GM23338 (cell line): ENCODE measurements at regions not wholly inside any gene's neighbourhood (a gene's known extent, or its start where the extent isn't known, plus 50 kb on each side); places are given as distances from the start of the nearest gene placed in this dataset.

Experiments
- ATAC-seq: fragments of 200-7000 bp; cut with Tn5 transposase; 3 replicates; pipeline ENCODE4 v1.9.1; 2020
- DNase-seq: peaks from one replicate; pipeline ENCODE4 v3.0.0-alpha.2; 2015; ENCODE audit warnings: low spot score
- H2AFZ ChIP-seq: fragments of 200-600 bp; sonication (generic); 2 replicates; pipeline ENCODE4 v1.8.0; 2016; ENCODE audit warnings: antibody characterized with exemption, mild to moderate bottlenecking, moderate library complexity
- H3F3A ChIP-seq: fragments of 200-600 bp; sonication (generic); replicated peaks from 2 replicates; pipeline ENCODE4 v1.8.0; 2017; ENCODE audit warnings: antibody characterized with exemption, mixed run types, low read depth
- H3K27ac ChIP-seq: fragments of 200-600 bp; sonication (generic); 2 replicates; pipeline ENCODE4 v1.6.1; 2016; ENCODE audit warnings: low read depth
- H3K27me3 ChIP-seq: fragments of 200-600 bp; sonication (generic); 2 replicates; pipeline ENCODE4 v1.8.0; 2016; ENCODE audit warnings: mild to moderate bottlenecking, mixed run types, moderate library complexity; ENCODE audit not compliant: insufficient read depth
- H3K36me3 ChIP-seq: fragments of 200-600 bp; sonication (generic); 2 replicates; pipeline ENCODE4 v1.8.0; 2016; ENCODE audit warnings: mild to moderate bottlenecking; ENCODE audit not compliant: insufficient read depth
- H3K4me1 ChIP-seq: fragments of 200-600 bp; sonication (generic); 2 replicates; pipeline ENCODE4 v1.8.0; 2016; ENCODE audit warnings: mild to moderate bottlenecking, moderate library complexity; ENCODE audit not compliant: insufficient read depth
- H3K4me2 ChIP-seq: fragments of 200-600 bp; sonication (generic); 2 replicates; pipeline ENCODE4 v1.7.1; 2017; ENCODE audit warnings: mixed run types
- H3K4me3 ChIP-seq: fragments of 200-600 bp; sonication (generic); 2 replicates; pipeline ENCODE4 v1.6.1; 2016; ENCODE audit warnings: mixed run types
- H3K79me2 ChIP-seq: fragments of 200-600 bp; sonication (generic); replicated peaks from 2 replicates; pipeline ENCODE4 v1.8.0; 2017; ENCODE audit warnings: mild to moderate bottlenecking; ENCODE audit not compliant: insufficient read depth
- H3K9me2 ChIP-seq: fragments of 200-600 bp; sonication (generic); 2 replicates; pipeline ENCODE4 v1.8.0; 2017; ENCODE audit not compliant: insufficient read depth
- H4K20me1 ChIP-seq: fragments of 200-600 bp; sonication (generic); replicated peaks from 2 replicates; pipeline ENCODE4 v1.8.0; 2017; ENCODE audit warnings: mild to moderate bottlenecking; ENCODE audit not compliant: insufficient read depth
- H3K27ac Mint-ChIP-seq: 2 replicates; pipeline ENCODE4 v1.8.0; 2020; ENCODE audit warnings: inconsistent platforms, mild to moderate bottlenecking, moderate library complexity, mixed read lengths
- H3K27me3 Mint-ChIP-seq: 3 replicates; pipeline ENCODE4 v1.8.0; 2022; ENCODE audit warnings: low read depth, mild to moderate bottlenecking, moderate library complexity, mixed read lengths, inconsistent platforms; ENCODE audit not compliant: insufficient read depth, poor library complexity
- H3K36me3 Mint-ChIP-seq: 3 replicates; pipeline ENCODE4 v1.8.0; 2021; ENCODE audit warnings: low read depth, mild to moderate bottlenecking, inconsistent platforms, moderate library complexity, mixed read lengths
- H3K4me1 Mint-ChIP-seq: 3 replicates; pipeline ENCODE4 v1.8.0; 2020; ENCODE audit warnings: mild to moderate bottlenecking, inconsistent platforms, mixed read lengths
- H3K4me3 Mint-ChIP-seq: 3 replicates; pipeline ENCODE4 v1.8.0; 2021; ENCODE audit warnings: moderate library complexity, mild to moderate bottlenecking, inconsistent platforms, mixed read lengths
- H3K9me3 Mint-ChIP-seq: 3 replicates; pipeline ENCODE4 v1.8.0; 2020; ENCODE audit warnings: moderate library complexity, mild to moderate bottlenecking, inconsistent platforms, mixed read lengths
- CREB1 ChIP-seq: fragments of 250-450 bp; sonication (Bioruptor Pico); IDR thresholded peaks from 2 replicates; pipeline ENCODE4 v1.5.0; 2020; ENCODE audit warnings: low read depth, mild to moderate bottlenecking, moderate library complexity
- EZH2phosphoT487 ChIP-seq: fragments of 200-600 bp; sonication (generic); IDR thresholded peaks from one replicate; pipeline ENCODE4 v1.8.1; 2018; ENCODE audit warnings: antibody characterized with exemption; ENCODE audit not compliant: unreplicated experiment
- REST ChIP-seq: IDR thresholded peaks from one replicate; pipeline ENCODE4 v1.6.1; 2018; ENCODE audit warnings: antibody characterized with exemption; ENCODE audit not compliant: unreplicated experiment
- STAT1 ChIP-seq: IDR thresholded peaks from one replicate; pipeline ENCODE4 v1.6.1; 2016; ENCODE audit warnings: antibody characterized with exemption; ENCODE audit not compliant: unreplicated experiment
- ZNF331 ChIP-seq: fragments of 250-450 bp; sonication (Bioruptor Pico); IDR thresholded peaks from 2 replicates; pipeline ENCODE4 v1.5.0; 2020; ENCODE audit warnings: low read depth, mild to moderate bottlenecking, moderate library complexity
- ZNF462 ChIP-seq: fragments of 250-450 bp; sonication (Bioruptor Pico); IDR thresholded peaks from 2 replicates; pipeline ENCODE4 v1.5.0; 2020; ENCODE audit warnings: mild to moderate bottlenecking, moderate library complexity

GRCh38 chr13:68993154-68993553 lies 1114.5 kb upstream of the ATXN8OS start:
- Histone ChIP-seq H3K4me1 (peaks cover 46% of the 10 kb centered on the region), H3K79me2 (no peaks in the 10 kb centered on the region), H3F3A (no peaks in the 10 kb centered on the region), H3K4me2 (no peak overlapping the region), H3K27ac (no peak overlapping the region), H3K4me3 (no peak overlapping the region), H3K9me2 (no peaks in the 10 kb centered on the region), H2AFZ (no peak overlapping the region), H3K36me3 (no peaks in the 10 kb centered on the region), H3K27me3 (no peaks in the 10 kb centered on the region), H4K20me1 (no peaks in the 10 kb centered on the region)
- Mint-ChIP-seq H3K9me3 (no peaks in the 10 kb centered on the region), H3K27ac (no peak overlapping the region; the same call in 1 of the 2 replicates), H3K4me1 (peaks cover 29% of the 10 kb centered on the region), H3K36me3 (no peaks in the 10 kb centered on the region), H3K4me3 (no peak overlapping the region), H3K27me3 (no peaks in the 10 kb centered on the region)
- DNase-seq (no peak), ATAC-seq (no peak)
- TF ChIP-seq CREB1 (no peak), REST (no peak), ZNF331 (CRISPR knock-in tag) (no peak), EZH2phosphoT487 (no peak), STAT1 (no peak), ZNF462 (CRISPR knock-in tag) (no peak)
